NOMO-1 treated with dmso at 0.1 percent for 144 hours (cell line): ENCODE measurements at regions not wholly inside any gene's neighbourhood (a gene's known extent, or its start where the extent isn't known, plus 50 kb on each side); places are given as distances from the start of the nearest gene placed in this dataset.

Experiments used
- DNase-seq: peaks from one replicate; lab custom pipeline; 2025; ENCODE audit not compliant: unreplicated experiment; lab: John Stamatoyannopoulos, UW

DNA sequence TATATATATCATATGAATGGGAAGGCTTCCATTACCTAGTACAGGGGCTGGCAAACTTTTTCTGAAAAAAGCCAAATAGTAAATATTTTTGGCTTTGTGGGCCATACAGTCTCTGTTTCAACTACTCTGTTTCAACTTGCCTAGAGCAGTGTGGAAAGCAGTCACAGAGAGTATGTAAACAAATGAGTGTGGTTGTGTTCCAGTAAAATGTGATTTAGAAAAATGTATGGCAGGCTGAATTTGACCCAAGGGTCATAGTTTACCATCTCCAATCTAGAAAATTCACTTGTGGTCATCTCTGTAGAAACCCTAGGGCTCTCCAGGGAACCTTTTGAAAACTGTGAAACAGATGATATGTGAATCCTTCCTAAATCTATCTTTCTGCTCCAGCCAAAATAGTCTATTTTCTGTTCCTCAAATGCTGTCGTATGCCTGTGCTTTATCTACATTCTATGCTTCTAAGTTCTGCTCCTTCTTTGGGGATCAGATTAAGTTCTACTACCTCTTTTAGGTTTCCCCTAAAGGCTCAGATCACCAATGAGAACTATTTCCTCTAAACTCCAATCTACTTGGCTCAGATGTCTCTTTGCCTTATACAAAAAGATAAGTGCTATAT lies 356.2 kb downstream of the METTL15 start:
- DNase-seq: no peak

DNA sequence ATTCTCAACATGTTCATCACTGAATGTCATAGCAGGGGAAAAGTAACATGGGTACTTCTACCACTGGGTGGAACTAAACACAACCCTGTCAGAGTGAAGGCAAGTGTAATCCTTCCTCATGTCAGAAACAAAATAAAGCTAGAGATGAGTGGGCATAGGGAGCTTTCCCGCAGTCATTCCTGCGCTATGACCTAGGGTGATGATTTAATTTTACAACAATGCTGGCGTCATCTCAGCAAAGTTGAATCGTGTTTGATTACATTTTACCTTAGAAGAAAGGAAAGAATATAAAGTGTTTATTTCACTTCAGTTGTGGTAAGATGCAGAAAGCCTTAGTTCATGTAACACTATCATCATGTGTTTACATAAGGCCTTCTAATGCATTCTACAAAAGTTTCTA lies 355.6 kb downstream of the METTL15 start:
- no peak for DNase-seq

DNA sequence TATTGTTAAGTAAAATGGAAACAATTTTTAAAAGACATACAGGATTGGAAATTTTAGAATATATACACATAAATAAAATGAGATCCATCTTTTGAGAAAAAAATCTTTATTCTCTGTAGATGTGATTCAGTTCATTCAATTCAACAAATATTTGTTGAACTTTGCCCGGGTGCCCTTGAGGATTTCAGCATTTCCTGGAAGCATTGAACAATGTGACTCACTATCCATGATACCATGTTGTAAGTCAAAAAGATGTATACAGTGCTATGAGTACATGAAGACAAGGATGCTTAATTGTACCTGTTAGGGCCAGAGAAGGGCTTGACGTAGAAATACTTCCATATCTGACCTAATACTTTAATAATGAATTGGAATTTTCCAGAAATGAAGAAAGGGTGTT lies 353.7 kb downstream of the METTL15 start:
- no peak for DNase-seq

DNA sequence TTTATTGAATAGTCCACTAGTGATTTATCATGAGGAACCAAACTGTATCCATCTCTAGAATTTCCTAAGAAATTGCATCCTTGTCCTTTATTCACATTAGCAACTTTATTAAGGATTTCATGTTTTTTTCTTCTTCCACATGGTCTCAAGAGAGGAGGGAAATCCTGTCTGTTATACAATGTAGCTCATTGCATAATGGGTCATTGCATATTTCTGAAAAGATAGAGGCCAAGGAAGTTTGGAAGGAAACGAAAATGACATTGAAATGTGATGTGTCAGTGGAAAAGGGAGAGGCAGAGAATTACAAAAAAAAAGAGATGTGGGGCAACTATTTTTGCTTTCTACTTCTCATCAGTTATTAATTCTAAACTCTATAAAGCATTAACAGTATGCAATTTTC lies 353.1 kb downstream of the METTL15 start:
- DNase-seq: no peak

DNA sequence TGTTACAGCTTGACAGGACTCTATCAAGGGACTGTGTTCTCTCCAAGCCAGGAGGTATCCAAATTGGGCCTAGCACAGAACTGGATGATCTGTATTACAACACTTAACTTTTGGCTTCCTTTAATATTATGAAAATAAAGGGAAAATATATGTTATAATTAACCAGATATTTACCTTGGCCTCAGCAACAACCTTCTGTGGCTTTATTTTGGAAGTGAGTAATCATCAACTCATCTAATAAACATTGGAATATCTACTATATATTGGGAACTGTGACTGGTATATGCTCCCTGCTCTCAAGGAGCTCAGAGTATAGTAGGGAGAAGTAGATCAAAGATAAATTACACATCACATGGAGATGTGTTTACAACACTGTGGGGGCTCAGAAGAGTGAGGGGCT lies 352.2 kb downstream of the METTL15 start:
- no peak for DNase-seq

DNA sequence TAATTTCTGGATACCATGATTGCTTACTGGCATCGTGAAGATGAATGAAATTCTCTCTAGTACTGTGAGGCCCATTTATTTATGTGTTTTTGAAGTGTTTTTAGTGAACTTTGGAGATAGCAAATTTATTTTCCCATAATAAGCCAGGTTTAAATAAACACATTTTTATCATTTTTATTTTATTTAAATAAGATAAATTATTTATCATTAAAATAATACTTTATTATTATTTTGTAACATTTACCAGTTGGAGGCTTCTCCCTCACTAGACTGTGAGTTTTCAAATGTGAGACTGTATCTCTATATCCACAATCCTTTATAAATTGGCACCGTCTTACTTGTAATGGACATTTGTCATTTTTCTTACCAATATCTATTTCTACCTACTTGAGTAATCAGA lies 351.7 kb downstream of the METTL15 start:
- no peak for DNase-seq

DNA sequence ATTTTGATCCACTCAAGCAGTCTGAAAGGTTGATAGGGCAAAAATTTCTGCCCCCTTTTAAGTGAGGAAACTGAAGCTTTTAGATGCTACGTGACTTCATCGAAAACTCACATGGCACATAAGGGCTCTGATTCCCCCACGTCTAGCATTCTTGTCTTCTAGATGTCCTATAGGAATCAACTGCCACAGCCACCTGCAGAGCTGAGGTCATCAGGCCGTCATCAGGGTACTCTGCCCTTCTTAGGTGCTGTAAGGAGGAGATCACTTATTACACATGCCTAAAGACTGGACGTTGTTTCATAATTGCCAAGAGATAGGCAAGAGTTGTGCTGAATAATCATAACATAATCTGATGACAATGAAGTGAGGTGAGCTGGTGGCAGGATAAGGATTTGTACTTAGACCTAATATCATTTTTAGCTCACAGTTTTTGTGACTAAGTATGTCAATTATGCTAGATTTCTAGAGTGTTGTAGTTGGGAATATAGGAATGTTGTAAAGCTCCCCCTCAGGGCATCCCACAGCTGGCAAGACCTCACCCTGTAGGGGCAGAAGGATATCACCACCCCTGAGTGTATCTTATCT lies 349.4 kb downstream of the METTL15 start:
- no peak for DNase-seq

DNA sequence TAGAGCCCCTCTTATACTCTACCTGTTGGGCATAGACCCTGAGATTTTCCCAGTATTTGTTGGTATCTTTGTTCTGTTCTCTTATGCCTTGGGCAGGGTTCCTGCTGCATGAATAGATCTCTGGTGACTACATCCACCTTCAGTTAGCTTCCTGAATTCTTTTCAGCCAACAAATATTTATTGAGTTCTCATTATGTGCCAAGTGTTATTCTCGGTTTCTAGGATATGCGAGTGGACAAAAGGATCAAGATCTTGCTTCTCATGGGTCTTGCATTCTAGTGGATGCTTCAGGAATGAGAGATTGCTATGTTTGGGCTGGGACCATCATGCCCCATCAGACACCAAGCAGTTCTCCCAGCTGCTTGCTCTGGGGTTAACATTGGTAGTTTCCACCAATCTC lies 340.0 kb downstream of the METTL15 start:
- DNase-seq: no peak

DNA sequence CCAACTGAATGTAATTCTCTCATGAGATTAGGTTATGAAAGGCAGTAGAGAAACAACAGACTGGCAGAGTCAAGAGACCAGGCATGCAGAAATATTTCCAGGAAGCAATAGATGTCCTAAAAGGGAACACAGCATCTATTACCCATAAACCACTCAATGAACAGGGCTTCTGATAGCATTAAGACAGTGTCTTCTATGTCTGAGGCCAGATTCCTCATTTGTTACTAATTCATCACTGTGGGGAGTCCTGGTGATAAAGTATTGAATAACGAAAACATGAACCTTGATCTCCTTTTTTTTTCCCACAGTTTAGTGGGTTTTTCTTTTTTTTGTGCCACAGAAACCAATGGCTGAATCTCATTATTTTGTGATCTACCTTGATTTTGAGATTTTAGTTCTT lies 339.0 kb downstream of the METTL15 start:
- no peak for DNase-seq

DNA sequence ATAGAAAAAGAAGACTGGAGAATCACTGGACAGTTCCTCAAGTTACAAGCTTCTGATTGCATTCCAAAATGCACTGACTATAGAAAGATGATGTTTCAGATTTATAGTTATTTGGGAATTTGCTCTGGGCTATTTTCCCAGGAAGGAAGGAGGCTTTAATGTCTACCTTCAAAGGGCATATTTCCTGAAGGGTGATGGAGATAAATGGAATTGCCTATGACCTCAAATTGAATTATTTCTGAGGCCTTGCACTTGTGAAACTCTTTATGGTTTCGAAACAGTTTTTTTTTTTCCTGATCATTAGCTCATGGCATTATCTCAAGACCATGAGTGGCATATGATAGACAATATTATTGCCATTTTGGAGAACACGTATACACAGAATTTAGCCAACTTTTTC lies 333.9 kb downstream of the METTL15 start:
- no peak for DNase-seq

DNA sequence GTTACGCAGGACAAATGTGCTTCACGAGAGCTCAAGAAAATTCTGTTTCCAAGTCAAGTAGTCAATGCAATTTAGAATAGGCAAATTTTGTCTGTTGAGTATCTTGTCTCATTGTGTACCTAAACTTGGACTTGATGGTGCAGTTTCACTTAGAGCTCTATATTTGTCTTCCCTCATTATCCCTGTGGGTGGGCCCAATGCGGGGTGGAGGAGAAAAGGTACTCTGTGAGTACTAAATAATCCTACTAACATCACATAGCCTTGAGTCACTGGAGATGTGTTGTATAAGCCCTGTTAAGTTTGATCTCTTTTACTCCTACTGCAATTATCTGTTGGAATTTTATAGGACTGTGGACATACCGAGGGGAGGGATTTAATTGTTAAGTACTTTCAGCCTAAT lies 331.2 kb downstream of the METTL15 start:
- no peak for DNase-seq

DNA sequence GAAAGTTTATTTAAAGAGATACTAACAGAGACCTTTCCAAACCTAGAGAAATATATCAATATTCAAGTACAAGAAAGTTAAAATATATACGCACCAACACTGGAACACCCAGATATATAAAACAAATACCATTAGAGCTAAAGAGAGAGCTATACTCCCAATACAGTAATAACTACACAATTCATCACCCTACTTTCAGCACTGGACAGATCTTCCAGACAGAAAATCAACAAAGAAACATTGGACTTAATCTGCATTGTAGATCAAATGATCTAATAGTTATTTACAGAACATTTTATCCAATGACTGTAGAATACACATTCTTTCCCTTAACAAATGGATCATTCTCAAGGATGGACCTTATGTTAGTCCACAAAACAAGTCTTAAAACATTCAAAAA lies 311.9 kb downstream of the METTL15 start:
- DNase-seq: no peak

DNA sequence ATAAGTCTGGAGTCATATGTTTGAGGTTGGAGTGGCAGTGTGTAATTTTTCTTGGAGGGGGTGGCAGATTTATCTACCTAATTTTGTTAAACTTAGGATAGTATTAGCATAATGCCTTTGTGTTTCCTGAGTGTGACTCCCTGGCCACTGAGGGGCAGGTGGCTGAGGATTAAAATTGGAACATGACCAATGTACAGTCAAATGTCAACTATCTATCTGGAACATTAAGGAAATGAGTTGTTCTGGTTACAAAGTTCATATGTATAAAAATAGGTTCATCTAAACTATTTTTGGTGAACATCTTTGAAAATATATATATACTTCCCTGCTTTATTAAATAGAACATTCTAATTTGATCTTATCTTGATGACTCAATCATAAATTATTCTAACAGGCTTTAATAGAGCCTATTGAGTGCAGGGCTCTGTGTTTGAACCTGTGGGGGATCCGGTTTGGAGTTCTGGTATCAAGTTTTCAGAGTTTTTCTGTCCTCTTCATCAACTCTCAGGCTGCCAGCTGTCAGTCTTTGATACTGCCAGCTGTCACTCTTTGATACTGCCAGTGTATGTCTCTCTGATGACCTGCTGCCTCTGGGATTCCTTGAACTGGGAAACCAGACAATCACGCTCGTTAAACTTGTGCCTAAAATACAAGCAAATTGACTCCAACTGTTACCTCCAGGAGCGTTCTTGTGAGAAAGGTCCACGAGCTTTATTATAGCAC lies 309.6 kb downstream of the METTL15 start:
- no peak for DNase-seq

DNA sequence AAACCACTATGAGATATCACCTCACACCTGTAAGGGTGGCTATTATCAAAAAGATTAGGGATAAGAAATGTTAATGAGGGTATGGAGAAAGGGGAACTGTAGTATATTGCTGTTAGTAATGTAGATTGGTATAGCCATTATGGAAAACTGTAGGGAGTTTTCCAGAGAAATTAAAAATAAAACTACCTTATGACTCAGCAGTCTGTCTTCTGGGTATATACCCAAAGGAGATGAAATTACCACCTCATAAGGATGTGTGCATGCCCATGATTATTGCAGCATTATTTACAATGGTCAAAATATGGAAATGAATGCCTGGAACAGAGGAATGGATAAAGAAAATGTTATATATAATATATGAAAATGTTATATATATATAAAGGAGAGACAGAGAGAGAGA lies 303.8 kb downstream of the METTL15 start:
- no peak for DNase-seq

DNA sequence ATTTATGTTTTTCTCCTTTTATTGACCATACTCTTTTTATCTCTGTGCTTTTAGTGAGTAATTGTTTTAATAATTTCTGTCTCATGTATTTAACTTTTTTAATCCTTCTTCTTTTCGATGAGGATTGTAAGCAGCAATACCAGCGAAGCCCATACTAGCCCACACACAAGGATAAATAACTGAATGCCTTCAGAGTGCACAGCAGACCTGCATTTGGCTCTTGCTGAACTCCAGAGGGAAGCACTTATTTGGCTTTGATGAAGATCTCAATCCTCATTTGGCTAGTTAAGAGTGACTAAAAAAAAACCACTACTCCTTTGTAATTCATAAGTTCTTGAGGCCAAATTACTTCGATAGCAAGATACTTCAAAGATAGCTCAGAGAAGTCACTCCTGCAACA lies 293.3 kb downstream of the METTL15 start:
- no peak for DNase-seq

DNA sequence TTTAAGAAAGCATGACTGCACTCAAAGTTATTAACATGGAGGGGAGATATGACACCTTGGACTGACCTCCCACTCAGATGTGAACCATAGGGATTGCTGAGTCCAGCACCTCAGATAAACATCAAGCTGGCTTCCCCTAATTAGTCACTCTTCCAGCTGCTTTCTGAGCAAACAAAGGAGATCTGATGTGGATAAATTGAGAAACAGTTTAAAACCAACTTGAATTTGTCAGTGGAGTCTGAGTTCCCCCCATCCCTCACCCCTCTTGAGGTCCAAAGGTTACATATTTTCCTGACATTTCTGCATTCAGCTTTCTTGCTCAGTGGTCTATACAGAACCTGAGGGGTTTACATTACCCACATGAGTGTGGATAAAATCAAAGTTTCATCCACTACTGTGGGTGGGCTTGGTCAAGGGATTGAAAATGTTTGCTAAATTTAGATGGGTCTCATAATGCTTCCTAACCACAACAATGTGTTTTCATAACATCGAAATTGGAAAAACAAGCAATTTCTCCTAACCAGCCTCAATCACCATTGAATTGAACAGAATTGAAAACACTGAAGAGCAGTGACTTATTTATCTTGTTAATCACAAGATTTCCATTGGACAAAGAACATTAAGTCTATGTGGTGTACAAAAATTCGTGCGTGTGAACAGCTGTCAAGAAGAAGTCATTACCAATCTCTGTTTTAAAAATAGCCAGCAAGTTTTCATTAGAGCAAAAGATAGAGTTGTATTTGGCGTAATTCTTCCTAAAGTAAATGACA lies 292.3 kb downstream of the METTL15 start:
- DNase-seq: no peak

DNA sequence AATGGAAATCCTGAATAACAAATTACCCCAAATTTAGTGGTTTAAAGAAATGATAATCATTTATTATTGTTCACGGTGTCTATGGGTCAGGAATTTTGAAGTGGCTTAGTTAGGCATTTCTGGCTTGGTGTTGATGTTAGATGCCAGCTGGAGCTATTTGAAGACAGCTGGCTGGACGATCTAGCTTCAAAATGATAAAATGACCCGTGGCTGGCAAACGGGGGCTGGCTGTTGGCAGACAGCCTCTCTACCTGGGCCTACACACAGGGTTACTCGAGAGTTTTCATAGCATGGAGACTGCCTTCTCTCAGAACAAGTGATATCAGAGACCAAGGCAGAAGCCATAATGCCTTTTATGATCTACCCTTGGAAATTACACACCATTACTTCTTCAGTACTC lies 285.2 kb downstream of the METTL15 start:
- no peak for DNase-seq

DNA sequence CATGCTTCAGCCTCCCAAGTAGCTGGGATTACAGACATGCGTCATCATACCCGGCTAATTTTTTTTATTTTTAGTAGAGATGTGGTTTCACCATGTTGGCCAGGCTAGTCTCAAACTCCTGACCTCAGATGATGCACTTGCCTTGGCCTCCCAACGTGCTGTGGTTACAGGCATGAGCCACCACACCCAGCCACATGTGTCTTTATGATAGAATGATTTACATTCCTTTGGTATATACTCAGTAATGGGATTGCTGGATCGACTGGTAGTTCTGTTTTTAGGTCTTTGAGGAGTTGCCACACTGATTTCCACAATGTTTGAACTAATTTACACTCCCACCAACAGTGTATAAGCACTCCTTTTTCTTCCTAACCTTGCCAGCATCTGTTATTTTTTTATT lies 276.2 kb downstream of the METTL15 start:
- DNase-seq: no peak

DNA sequence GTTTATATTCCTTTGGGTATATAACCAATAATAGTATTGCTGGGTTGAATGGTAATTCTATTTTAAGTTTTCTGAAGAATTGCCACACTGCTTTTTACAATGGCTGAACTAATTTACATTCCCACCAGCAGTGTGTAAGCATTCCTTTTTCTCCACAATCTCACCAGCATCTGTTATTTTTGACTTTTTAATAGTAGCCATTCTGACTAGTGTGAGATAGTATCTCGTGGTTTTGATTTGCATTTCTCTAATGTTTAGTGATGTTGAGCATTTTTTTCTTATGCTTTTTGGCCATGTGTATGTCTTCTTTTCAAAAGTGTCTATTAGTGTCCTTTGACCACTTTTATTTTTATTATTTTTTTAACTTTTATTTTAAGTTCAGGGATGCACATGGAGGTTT lies 275.3 kb downstream of the METTL15 start:
- no peak for DNase-seq
